Endothelial cell of umbilical vein (primary cell): ENCODE measurements at regions not wholly inside any gene's neighbourhood (a gene's known extent, or its start where the extent isn't known, plus 50 kb on each side); places are given as distances from the start of the nearest gene placed in this dataset.
"Not testable (repeated sequence)": the region's sequence is repeated elsewhere in the genome, so short reads cannot be mapped to it uniquely, and the experiment has no call there.

Experiments used
- BruUV-seq: library from RNA; stranded (reverse); fragments of 400-500 nt; replicated peaks from 2 replicates; lab custom pipeline; 2021; lab: Mats Ljungman, UMichigan
- CTCF ChIA-PET: fragments of 300-600, 350-600 bp; sonication (Branson Sonifier 250); formaldehyde crosslinking; loops from one replicate; lab custom pipeline; 2021; ENCODE audit warnings: antibody characterized with exemption, inconsistent platforms; lab: Charles Lee
- POLR2A ChIA-PET: fragments of 300-600, 350-600 bp; sonication (Branson Sonifier 250); formaldehyde crosslinking; loops from one replicate; lab custom pipeline; 2021; ENCODE audit warnings: antibody characterized with exemption, inconsistent platforms; lab: Charles Lee
- DNase-seq: peaks from one replicate; pipeline ENCODE4 v3.0.0-alpha.2; 2011; ENCODE audit warnings: low read depth, low spot score
- FAIRE-seq: peaks from 2 replicates; lab custom pipeline; 2011; peaks lifted over from hg19 to GRCh38; lab: Jason Lieb, UNC
- H2AFZ ChIP-seq: 2 replicates; pipeline ENCODE4 v1.6.0; 2012; ENCODE audit warnings: low read depth, low read length, control low read depth, inconsistent platforms
- H3K27ac ChIP-seq: 2 replicates; pipeline ENCODE4 v1.5.1; 2011; ENCODE audit warnings: low read depth, mild to moderate bottlenecking, control low read depth, low read length, moderate library complexity; ENCODE audit not compliant: insufficient read depth
- H3K27me3 ChIP-seq, 2 experiments: 2 replicates each; pipeline versions ENCODE4 v1.6.0 to v1.6.1; 2011; ENCODE audit warnings: low read length in 2 of 2, mixed read lengths in 1 of 2; ENCODE audit not compliant: control insufficient read depth in 2 of 2, insufficient read depth in 2 of 2
- H3K36me3 ChIP-seq, 2 experiments: 2 replicates in 1 of 2; 3 replicates in 1 of 2; pipeline ENCODE4 v1.5.1; 2011; ENCODE audit warnings: low read length in 2 of 2, mild to moderate bottlenecking in 1 of 2, moderate library complexity in 1 of 2; ENCODE audit not compliant: control insufficient read depth in 2 of 2, insufficient read depth in 2 of 2; ENCODE audit errors: extremely low read depth in 1 of 2
- H3K4me1 ChIP-seq: 3 replicates; pipeline ENCODE4 v1.5.1; 2011; ENCODE audit warnings: mild to moderate bottlenecking, low read length; ENCODE audit not compliant: control insufficient read depth, insufficient read depth; ENCODE audit errors: extremely low read depth
- H3K4me2 ChIP-seq: 2 replicates; pipeline ENCODE4 v1.6.1; 2011; ENCODE audit warnings: low read length, control low read depth, mixed read lengths; ENCODE audit not compliant: insufficient read depth
- H3K4me3 ChIP-seq, 3 experiments: fragments of 200-600 bp in 1 of 3; sonication (generic), shearing (Covaris generic) in 1 of 3; replicated peaks in 1 of 3; 2 replicates each; pipeline ENCODE4 v1.5.1; 2011 to 2016; ENCODE audit warnings: control low read depth in 3 of 3, low read length in 3 of 3, mild to moderate bottlenecking in 2 of 3, inconsistent platforms in 1 of 3, low read depth in 1 of 3, moderate library complexity in 1 of 3; ENCODE audit not compliant: insufficient read depth in 1 of 3
- H3K79me2 ChIP-seq: 2 replicates; pipeline ENCODE4 v1.6.0; 2012; ENCODE audit warnings: low read length, inconsistent platforms; ENCODE audit not compliant: control insufficient read depth, insufficient read depth
- H3K9ac ChIP-seq: replicated peaks from 2 replicates; pipeline ENCODE3; 2011; ENCODE audit warnings: low read length, control low read depth; ENCODE audit not compliant: insufficient read depth; ENCODE audit errors: extremely low read depth
- H3K9me1 ChIP-seq: replicated peaks from 3 replicates; pipeline ENCODE4 v1.6.0; 2011; ENCODE audit warnings: mild to moderate bottlenecking, low read length; ENCODE audit not compliant: control insufficient read depth, insufficient read depth; ENCODE audit errors: extremely low read depth
- H3K9me3 ChIP-seq: replicated peaks from 2 replicates; pipeline ENCODE4 v1.5.1; 2012; ENCODE audit warnings: low read length, inconsistent platforms; ENCODE audit not compliant: control insufficient read depth, insufficient read depth
- H4K20me1 ChIP-seq: replicated peaks from 2 replicates; pipeline ENCODE3; 2011; ENCODE audit warnings: mild to moderate bottlenecking, low read length; ENCODE audit not compliant: control insufficient read depth, insufficient read depth; ENCODE audit errors: extremely low read depth
- dilution Hi-C: fragments of 300-500 bp; cut with MboI; formaldehyde crosslinking; loops from one replicate; pipeline ENCODE4 v1.15.0; 2019; ENCODE audit warnings: low sequenced_read_pairs; ENCODE audit not compliant: extremely low pct_ligation_motif_present
- intact Hi-C: fragments of 100-400 bp; cut with micrococcal nuclease; formaldehyde crosslinking; loops from one replicate; pipeline ENCODE4 v1.10.0; 2022

DNA sequence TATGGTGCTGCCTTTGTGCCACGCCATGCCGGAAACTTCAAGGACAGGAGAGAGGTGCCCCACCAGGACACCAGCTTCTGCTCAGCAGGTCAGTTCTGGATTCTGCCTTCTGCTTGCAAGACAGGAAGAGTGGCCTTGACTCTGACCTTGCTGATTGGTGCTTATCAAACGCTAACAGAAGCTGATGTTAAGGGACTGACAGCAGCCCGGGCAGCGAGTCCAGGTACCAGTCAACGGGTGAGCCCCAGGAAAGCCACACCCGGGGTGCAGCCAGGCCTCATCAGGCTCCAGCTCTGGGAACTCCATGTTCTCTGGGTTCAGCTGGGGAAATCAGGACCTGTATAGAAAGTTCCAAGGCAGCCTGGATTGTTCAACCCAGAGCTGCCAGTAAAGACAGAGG, 116.8 kb upstream of the MTLN start:
- dilution Hi-C loops, H3K4me1 ChIP-seq, H4K20me1 ChIP-seq, H3K4me2 ChIP-seq, POLR2A ChIA-PET, BruUV-seq, H3K4me3 ChIP-seq, H3K27ac ChIP-seq, CTCF ChIA-PET, H3K9me1 ChIP-seq, DNase-seq, H3K9ac ChIP-seq, FAIRE-seq, intact Hi-C loops, H2AFZ ChIP-seq, H3K79me2 ChIP-seq, H3K36me3 ChIP-seq, H3K9me3 ChIP-seq, H3K27me3 ChIP-seq: not testable (repeated sequence)

- H3K36me3 ChIP-seq, CTCF ChIA-PET, POLR2A ChIA-PET, H3K9ac ChIP-seq, H4K20me1 ChIP-seq, dilution Hi-C loops, H2AFZ ChIP-seq, H3K9me3 ChIP-seq, H3K27me3 ChIP-seq, H3K4me1 ChIP-seq, H3K4me2 ChIP-seq, H3K79me2 ChIP-seq, H3K9me1 ChIP-seq, H3K4me3 ChIP-seq, BruUV-seq, FAIRE-seq, intact Hi-C loops, H3K27ac ChIP-seq: not testable (repeated sequence)
- peak; percentile 0 for DNase-seq
Measured at GRCh38 chr2:110328677-110329076, 116.3 kb upstream of the MTLN start.

- H2AFZ ChIP-seq, BruUV-seq, H3K9ac ChIP-seq, intact Hi-C loops, H3K9me3 ChIP-seq, H3K9me1 ChIP-seq, H3K27ac ChIP-seq, H3K4me2 ChIP-seq, H3K4me1 ChIP-seq, H3K4me3 ChIP-seq, H3K79me2 ChIP-seq, CTCF ChIA-PET, H4K20me1 ChIP-seq, H3K36me3 ChIP-seq, dilution Hi-C loops, DNase-seq, H3K27me3 ChIP-seq, POLR2A ChIA-PET: not testable (repeated sequence)
- peak; percentile 4 for FAIRE-seq
Measured at GRCh38 chr2:110323832-110324231, 111.5 kb upstream of the MTLN start.

DNA sequence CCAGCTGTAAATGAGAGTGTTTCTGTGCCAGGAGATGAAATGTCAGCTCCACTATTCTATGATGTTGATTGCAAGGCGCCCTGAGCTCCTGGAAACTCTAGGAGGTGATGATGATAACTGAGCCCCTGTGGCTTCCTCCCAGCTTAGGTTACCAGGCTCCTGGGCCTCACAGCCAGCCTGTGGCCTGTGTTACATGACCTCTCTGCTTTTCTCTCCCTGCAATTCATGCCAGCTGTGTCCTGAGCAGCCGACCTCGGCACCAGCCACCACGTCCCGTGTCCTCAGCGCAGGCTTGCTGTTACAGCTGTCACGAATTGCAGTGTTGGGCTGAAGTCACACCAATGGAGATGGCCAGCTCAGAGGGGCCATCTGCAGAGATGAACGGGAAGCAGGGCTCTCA, 110.2 kb upstream of the MTLN start:
- H3K9me1 ChIP-seq, H3K4me3 ChIP-seq, FAIRE-seq, H2AFZ ChIP-seq, H3K36me3 ChIP-seq, H3K27ac ChIP-seq, H3K79me2 ChIP-seq, H3K9ac ChIP-seq, CTCF ChIA-PET, H3K4me2 ChIP-seq, intact Hi-C loops, H4K20me1 ChIP-seq, POLR2A ChIA-PET, H3K27me3 ChIP-seq, H3K9me3 ChIP-seq, BruUV-seq, DNase-seq, dilution Hi-C loops, H3K4me1 ChIP-seq: not testable (repeated sequence)
